Endodermal cell (in vitro differentiated cells): ENCODE measurements at regions not wholly inside any gene's neighbourhood (a gene's known extent, or its start where the extent isn't known, plus 50 kb on each side); places are given as distances from the start of the nearest gene placed in this dataset.
"Not testable (repeated sequence)": the region's sequence is repeated elsewhere in the genome, so short reads cannot be mapped to it uniquely, and the experiment has no call there.

Source experiments
- DNase-seq: peaks from one replicate; pipeline ENCODE4 v3.0.0-alpha.2; 2017
- H3K27ac ChIP-seq: 2 replicates; pipeline ENCODE4 v1.5.1; 2013; ENCODE audit warnings: mild to moderate bottlenecking, low read depth, low read length, moderate library complexity
- H3K27me3 ChIP-seq: 2 replicates; pipeline ENCODE4 v1.6.1; 2013; ENCODE audit warnings: mild to moderate bottlenecking, low read length, moderate library complexity; ENCODE audit not compliant: insufficient read depth, control insufficient read depth, poor library complexity, severe bottlenecking
- H3K36me3 ChIP-seq: 2 replicates; pipeline ENCODE4 v1.7.0; 2013; ENCODE audit warnings: mild to moderate bottlenecking, low read length, moderate library complexity; ENCODE audit not compliant: control insufficient read depth, insufficient read depth
- H3K4me1 ChIP-seq: one replicate; pipeline ENCODE4 v1.7.0; 2013; ENCODE audit warnings: low read length; ENCODE audit not compliant: control insufficient read depth, insufficient read depth
- H3K4me3 ChIP-seq: 2 replicates; pipeline ENCODE4 v1.5.1; 2013; ENCODE audit warnings: mild to moderate bottlenecking, low read length, moderate library complexity
- H3K9ac ChIP-seq: 2 replicates; pipeline ENCODE4 v1.6.1; 2013; ENCODE audit warnings: mild to moderate bottlenecking, low read length, moderate library complexity; ENCODE audit not compliant: poor library complexity, severe bottlenecking; ENCODE audit errors: extremely low read depth
- H3K9me3 ChIP-seq: 2 replicates; pipeline ENCODE4 v1.6.1; 2013; ENCODE audit warnings: mild to moderate bottlenecking, low read length, moderate library complexity; ENCODE audit not compliant: control insufficient read depth
- H3K27ac Mint-ChIP-seq: 2 replicates; pipeline ENCODE4 v1.8.0; 2020; ENCODE audit warnings: mixed read lengths
- H3K27me3 Mint-ChIP-seq: 2 replicates; pipeline ENCODE4 v1.8.0; 2021; ENCODE audit warnings: mild to moderate bottlenecking, mixed read lengths; ENCODE audit not compliant: insufficient read depth
- H3K36me3 Mint-ChIP-seq: 2 replicates; pipeline ENCODE4 v1.8.0; 2020; ENCODE audit warnings: low read depth, mixed read lengths
- H3K4me1 Mint-ChIP-seq: 2 replicates; pipeline ENCODE4 v1.8.0; 2020; ENCODE audit warnings: mixed read lengths
- H3K4me3 Mint-ChIP-seq: 2 replicates; pipeline ENCODE4 v1.8.0; 2020; ENCODE audit warnings: mild to moderate bottlenecking, moderate library complexity, mixed read lengths
- H3K9me3 Mint-ChIP-seq: 2 replicates; pipeline ENCODE4 v1.8.0; 2020; ENCODE audit warnings: mild to moderate bottlenecking, mixed read lengths
- CTCF ChIP-seq: fragments of 200-600 bp; sonication (generic); conservative IDR thresholded peaks from 2 replicates; pipeline ENCODE4 v1.5.0; 2021; ENCODE audit warnings: antibody characterized with exemption, mild to moderate bottlenecking
- WGBS, 2 experiments: methylation state at CpG; one replicate each; pipeline versions ENCODE4 v1.1.5 to v1.1.7; 2013; ENCODE audit warnings: missing lambda C conversion rate in 2 of 2, mixed read lengths in 1 of 2; ENCODE audit not compliant: insufficient coverage in 1 of 2, insufficient read length in 1 of 2; 5-methylcytosine and 5-hydroxymethylcytosine counted together

DNA sequence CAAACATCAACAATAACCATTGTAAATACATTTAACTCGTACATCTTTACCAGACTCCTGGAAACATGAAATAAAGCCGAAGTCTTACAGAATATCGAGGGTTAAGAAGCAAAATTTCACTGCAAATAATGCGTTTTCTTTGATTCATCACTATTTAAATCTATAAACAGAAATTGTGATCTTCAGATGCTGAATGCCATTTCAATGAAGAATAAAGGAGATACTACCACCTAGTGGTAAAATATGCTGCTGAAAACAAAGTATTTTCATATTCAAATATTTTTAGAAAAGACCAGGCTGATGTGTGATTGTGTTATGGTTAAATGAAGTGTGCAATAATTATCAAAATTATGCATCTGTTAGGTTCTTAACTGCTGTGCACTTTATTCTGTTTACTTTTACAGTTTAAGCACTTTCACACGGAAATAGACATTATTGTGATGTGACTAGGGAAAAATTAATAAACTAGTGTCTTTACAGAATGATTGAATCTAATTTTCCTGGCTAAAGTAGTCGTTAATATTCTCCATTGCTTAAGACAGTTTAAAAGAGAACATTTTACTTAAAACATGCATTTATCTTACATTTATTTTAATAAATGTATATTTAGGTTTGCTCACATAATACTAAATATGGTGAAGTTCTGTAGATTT, 1093.1 kb downstream of the MRPL39 start:
- Mint-ChIP-seq H3K4me3 (no peak overlapping the region), H3K36me3 (no peaks in the 10 kb centered on the region), H3K27ac (no peak overlapping the region), H3K4me1 (no peaks in the 10 kb centered on the region), H3K9me3 (peaks cover 49% of the 10 kb centered on the region), H3K27me3 (no peaks in the 10 kb centered on the region)
- Histone ChIP-seq H3K27ac (no peak overlapping the region), H3K4me1 (no peaks in the 10 kb centered on the region), H3K36me3 (no peaks in the 10 kb centered on the region), H3K9ac (no peak overlapping the region), H3K9me3 (no peaks in the 10 kb centered on the region), H3K4me3 (no peak overlapping the region), H3K27me3 (no peaks in the 10 kb centered on the region)
- peak; percentile 63 for TF ChIP-seq CTCF
- WGBS, 2 experiments, result 30 to 73% methylated on average over 2 to 4 of the region's 6 CpGs
- DNase-seq, result no peak

- Histone ChIP-seq H3K9me3 (no peaks in the 10 kb centered on the region), H3K4me1 (no peaks in the 10 kb centered on the region), H3K9ac (no peak overlapping the region), H3K27me3 (no peaks in the 10 kb centered on the region), H3K4me3 (no peak overlapping the region), H3K36me3 (no peaks in the 10 kb centered on the region), H3K27ac (no peak overlapping the region)
- H3K36me3 Mint-ChIP-seq, result no peaks in the 10 kb centered on the region
- 100% methylated on average over 1 of the region's 1 CpG; no CpG with 5 or more reads in 1 of the 2 experiments for WGBS, 2 experiments
- H3K27ac Mint-ChIP-seq, result no peak overlapping the region
- no peak for TF ChIP-seq CTCF
- H3K9me3 Mint-ChIP-seq, result peaks cover 63% of the 10 kb centered on the region
- no peak for DNase-seq
- H3K4me1 Mint-ChIP-seq, result no peaks in the 10 kb centered on the region
- no peak overlapping the region for H3K4me3 Mint-ChIP-seq
- no peaks in the 10 kb centered on the region for H3K27me3 Mint-ChIP-seq
These were observed 1098.2 kb downstream of the MRPL39 start for GRCh38 chr21:24509131-24509530.

GRCh38 chr21:24486973-24487372, 1120.3 kb downstream of the MRPL39 start:
- Mint-ChIP-seq H3K27ac (no peak overlapping the region), H3K9me3 (peaks cover 26% of the 10 kb centered on the region), H3K27me3 (no peaks in the 10 kb centered on the region), H3K4me1 (no peaks in the 10 kb centered on the region), H3K4me3 (no peak overlapping the region), H3K36me3 (no peaks in the 10 kb centered on the region)
- DNase-seq, result no peak
- no peaks in the 10 kb centered on the region for H3K4me1 ChIP-seq
- H3K27me3 ChIP-seq, result no peaks in the 10 kb centered on the region
- H3K36me3 ChIP-seq, result no peaks in the 10 kb centered on the region
- WGBS, 2 experiments, result 83% methylated on average over 1 of the region's 1 CpG; no CpG with 5 or more reads in 1 of the 2 experiments
- TF ChIP-seq CTCF, result no peak
- peaks cover 6% of the 10 kb centered on the region for H3K9me3 ChIP-seq
- no peak overlapping the region for H3K9ac ChIP-seq
- no peak overlapping the region for H3K4me3 ChIP-seq
- no peak overlapping the region for H3K27ac ChIP-seq

DNA sequence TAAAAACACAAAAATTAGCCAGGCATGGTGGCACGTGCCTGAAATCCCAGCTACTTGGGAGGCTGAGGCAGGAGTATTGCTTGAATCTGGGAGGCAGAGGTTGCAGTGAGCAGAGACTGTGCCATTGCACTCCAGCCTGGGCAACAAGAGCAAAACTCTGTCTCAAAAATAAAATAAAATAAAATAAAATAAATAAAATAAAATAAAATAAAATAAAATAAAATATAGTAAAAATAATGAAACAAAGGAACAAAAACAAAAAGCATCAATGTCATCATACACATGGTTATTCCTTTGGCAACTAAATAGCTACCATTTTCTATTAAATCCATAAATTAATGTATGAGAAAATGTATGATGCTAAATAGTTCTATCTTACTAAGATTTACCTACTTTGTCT, 1123.9 kb downstream of the MRPL39 start:
- not testable (repeated sequence) for H3K4me3 ChIP-seq, H3K27me3 ChIP-seq, DNase-seq, H3K27me3 Mint-ChIP-seq, H3K9me3 ChIP-seq, H3K36me3 ChIP-seq, H3K4me1 Mint-ChIP-seq, H3K27ac ChIP-seq, H3K9ac ChIP-seq, H3K27ac Mint-ChIP-seq, H3K36me3 Mint-ChIP-seq, H3K4me1 ChIP-seq, H3K4me3 Mint-ChIP-seq
- peaks cover 24% of the 10 kb centered on the region for H3K9me3 Mint-ChIP-seq
- WGBS, 2 experiments, result 86% methylated on average over 1 of the region's 1 CpG; no CpG with 5 or more reads in 1 of the 2 experiments
